ENCODE measurements at regions not wholly inside any gene's neighbourhood (a gene's known extent, or its start where the extent isn't known, plus 50 kb on each side); places are given as distances from the start of the nearest gene placed in this dataset.

DNA sequence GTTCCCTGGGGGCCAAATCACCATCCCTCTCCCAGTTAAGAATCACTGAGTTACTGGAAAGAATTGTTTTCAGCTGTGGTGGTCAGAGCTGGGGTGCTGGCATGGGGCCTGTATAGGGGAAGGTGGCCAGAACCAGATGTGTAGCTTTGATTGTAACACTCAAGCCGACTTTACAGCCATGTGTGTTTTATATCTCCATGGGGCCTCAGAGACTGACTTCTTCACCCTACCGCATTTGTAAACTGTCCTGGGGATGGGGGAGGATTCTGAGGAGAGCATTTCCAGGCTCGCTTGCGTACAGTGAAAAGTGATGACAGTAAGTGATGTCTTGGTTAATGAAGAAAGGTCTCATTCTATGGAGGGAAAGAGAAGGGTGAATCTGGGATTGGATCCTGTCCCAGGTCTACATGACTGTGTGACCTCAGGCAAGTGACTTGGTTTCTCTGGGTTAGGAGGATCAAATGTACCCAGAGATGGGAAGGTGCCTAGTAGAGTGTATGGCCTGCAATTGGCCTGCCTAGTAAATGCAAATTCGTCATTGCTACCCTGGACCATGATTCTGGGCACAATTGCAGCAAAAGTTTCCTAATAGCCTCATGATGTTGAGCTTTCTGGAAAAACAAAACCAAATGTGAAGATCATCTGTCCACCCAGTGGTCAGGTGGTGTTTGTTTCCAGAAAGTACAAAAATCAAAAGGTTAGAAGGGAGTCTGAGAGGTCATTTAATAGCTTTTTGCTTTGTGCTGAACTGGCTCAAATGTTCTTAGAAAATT lies 49.7 kb upstream of the RCC2 start:
- DNase-seq (ENCODE audit: low spot score) = peak; percentile 73

All from umbilical cord (tissue), 1 donor.